HEK293 (cell line): ENCODE measurements at regions not wholly inside any gene's neighbourhood (a gene's known extent, or its start where the extent isn't known, plus 50 kb on each side); places are given as distances from the start of the nearest gene placed in this dataset.

Experiments used
- CTCF ChIA-PET: fragments of 350-600 bp; formaldehyde crosslinking; extraction: SDS; loops from one replicate; lab custom pipeline; 2021; ENCODE audit warnings: antibody characterized with exemption; lab: Yijun Ruan, JAX
- POLR2A ChIA-PET: fragments of 300-600 bp; formaldehyde crosslinking; extraction: SDS; loops from one replicate; lab custom pipeline; 2020; ENCODE audit warnings: antibody characterized with exemption, inconsistent platforms; lab: Yijun Ruan, JAX
- H3K27ac ChIP-seq: fragments of 200-500 bp; sonication (Bioruptor generic); 2 replicates; pipeline ENCODE4 v1.5.1; 2014; ENCODE audit warnings: low read depth, low read length, control low read depth, inconsistent platforms; ENCODE audit errors: extremely low read depth
- H3K36me3 ChIP-seq, 2 experiments: fragments of 200-500 bp in 1 of 2; sonication (Bioruptor generic) in 1 of 2; 1 replicate in 1 of 2; 2 replicates in 1 of 2; pipeline ENCODE4 v1.5.1; 2014 to 2017; ENCODE audit warnings: inconsistent platforms in 2 of 2, low read length in 2 of 2; ENCODE audit not compliant: control insufficient read depth in 2 of 2, insufficient read depth in 1 of 2
- H3K4me1 ChIP-seq: fragments of 200-500 bp; sonication (Bioruptor generic); 2 replicates; pipeline ENCODE4 v1.5.1; 2014; ENCODE audit warnings: mild to moderate bottlenecking, low read length, inconsistent platforms; ENCODE audit not compliant: control insufficient read depth, insufficient read depth
- H3K4me3 ChIP-seq: 2 replicates; pipeline ENCODE4 v1.5.1; 2011; ENCODE audit warnings: low read depth, mild to moderate bottlenecking, control low read depth, low read length, moderate library complexity
- H3K9me3 ChIP-seq: fragments of 200-500 bp; sonication (Bioruptor generic); 2 replicates; pipeline ENCODE4 v1.5.1; 2014; ENCODE audit warnings: low read depth, low read length, inconsistent platforms; ENCODE audit not compliant: control insufficient read depth, insufficient read depth
- GLIS1 ChIP-seq: fragments of 450-650 bp; formaldehyde crosslinking; IDR thresholded peaks from 2 replicates; pipeline ENCODE4 v1.5.1; 2016; ENCODE audit warnings: missing biosample characterization, missing genetic modification characterization
- PRDM6 ChIP-seq: fragments of 450-650 bp; formaldehyde crosslinking; IDR thresholded peaks from 2 replicates; pipeline ENCODE4 v1.5.1; 2017; ENCODE audit warnings: missing biosample characterization, missing genetic modification characterization
- REST ChIP-seq: fragments of 450-650 bp; formaldehyde crosslinking; IDR thresholded peaks from 2 replicates; pipeline ENCODE4 v1.5.1; 2016; ENCODE audit warnings: missing biosample characterization, missing genetic modification characterization
- SCRT1 ChIP-seq: fragments of 450-650 bp; formaldehyde crosslinking; IDR thresholded peaks from 2 replicates; pipeline ENCODE4 v1.5.1; 2016; ENCODE audit warnings: missing biosample characterization, missing genetic modification characterization, borderline replicate concordance
- SETDB1 ChIP-seq: IDR thresholded peaks from one replicate; pipeline ENCODE4 v1.6.1; 2017; ENCODE audit warnings: mild to moderate bottlenecking, low read length, moderate library complexity, mixed read lengths; ENCODE audit not compliant: insufficient read length
- ZBTB1 ChIP-seq: fragments of 450-650 bp; formaldehyde crosslinking; IDR thresholded peaks from 2 replicates; pipeline ENCODE4 v1.5.1; 2016; ENCODE audit warnings: missing biosample characterization, missing genetic modification characterization
- ZNF23 ChIP-seq: fragments of 450-650 bp; formaldehyde crosslinking; IDR thresholded peaks from 2 replicates; pipeline ENCODE4 v1.5.1; 2016; ENCODE audit warnings: missing biosample characterization, missing genetic modification characterization, borderline replicate concordance
- ZNF280C ChIP-seq: fragments of 450-650 bp; formaldehyde crosslinking; IDR thresholded peaks from 2 replicates; pipeline ENCODE4 v1.5.1; 2016; ENCODE audit warnings: missing biosample characterization, missing genetic modification characterization
- ZNF280D ChIP-seq: fragments of 450-650 bp; formaldehyde crosslinking; IDR thresholded peaks from 2 replicates; pipeline ENCODE4 v1.5.1; 2016; ENCODE audit warnings: missing biosample characterization, missing genetic modification characterization
- ZNF302 ChIP-seq: fragments of 450-650 bp; formaldehyde crosslinking; IDR thresholded peaks from 2 replicates; pipeline ENCODE4 v1.5.1; 2016; ENCODE audit warnings: missing biosample characterization, missing genetic modification characterization, low read depth
- ZNF335 ChIP-seq: fragments of 450-650 bp; formaldehyde crosslinking; conservative IDR thresholded peaks from 2 replicates; pipeline ENCODE4 v1.5.1; 2016; ENCODE audit warnings: missing biosample characterization, missing genetic modification characterization
- ZNF398 ChIP-seq: fragments of 450-650 bp; formaldehyde crosslinking; IDR thresholded peaks from 2 replicates; pipeline ENCODE4 v1.5.1; 2017; ENCODE audit warnings: missing biosample characterization, missing genetic modification characterization
- ZNF529 ChIP-seq: fragments of 450-650 bp; formaldehyde crosslinking; IDR thresholded peaks from 2 replicates; pipeline ENCODE4 v1.5.1; 2017; ENCODE audit warnings: missing genetic modification characterization, missing biosample characterization; ENCODE audit not compliant: insufficient replicate concordance
- ZNF626 ChIP-seq: fragments of 450-650 bp; sonication (Bioruptor Pico); formaldehyde crosslinking; IDR thresholded peaks from 2 replicates; pipeline ENCODE4 v1.5.1; 2018; ENCODE audit warnings: missing biosample characterization, missing genetic modification characterization, inconsistent platforms
- ZNF629 ChIP-seq: fragments of 450-650 bp; formaldehyde crosslinking; IDR thresholded peaks from 2 replicates; pipeline ENCODE4 v1.5.1; 2017; ENCODE audit warnings: missing biosample characterization, missing genetic modification characterization
- ZSCAN30 ChIP-seq: fragments of 450-650 bp; IDR thresholded peaks from 2 replicates; pipeline ENCODE4 v1.5.1; 2018; ENCODE audit warnings: missing biosample characterization, mild to moderate bottlenecking, missing genetic modification characterization, moderate library complexity
- ZSCAN4 ChIP-seq: fragments of 450-650 bp; formaldehyde crosslinking; IDR thresholded peaks from 2 replicates; pipeline ENCODE4 v1.5.1; 2017; ENCODE audit warnings: missing biosample characterization, missing genetic modification characterization

- TF ChIP-seq ZSCAN4, result no peak
- TF ChIP-seq ZNF302 (tag by site-specific recombination), result no peak
- TF ChIP-seq PRDM6, result no peak
Measured at GRCh38 chr2:132278267-132278666, 116.5 kb upstream of the ANKRD30BL start (continued).

- no peak overlapping the region for H3K4me3 ChIP-seq
- no peaks in the 10 kb centered on the region for H3K9me3 ChIP-seq
- H3K36me3 ChIP-seq, result no peaks in the 10 kb centered on the region
- ChIA-PET POLR2A (no interaction called here), CTCF (interaction anchor here (0.7 kb wide), 1 partner anchor 235 kb away, joined by 3 read pairs; no protein-coding TSS in a partner anchor)
- H3K4me1 ChIP-seq, result no peaks in the 10 kb centered on the region
- no peak for TF ChIP-seq ZNF335 (tag by site-specific recombination)
- no peak for TF ChIP-seq SCRT1 (tag by site-specific recombination)
- TF ChIP-seq ZSCAN30 (tag by site-specific recombination), result no peak
- TF ChIP-seq ZBTB1 (tag by site-specific recombination), result no peak
- no peak for TF ChIP-seq ZNF398 (tag by site-specific recombination)
- TF ChIP-seq ZNF629, result no peak
- TF ChIP-seq ZNF626, result no peak
- TF ChIP-seq ZNF280D, result no peak
- no peak for TF ChIP-seq REST (tag by site-specific recombination)
- no peak for TF ChIP-seq ZNF280C (tag by site-specific recombination)
- no peak for TF ChIP-seq ZNF529 (tag by site-specific recombination)
- TF ChIP-seq ZNF23, result no peak
- no peak for TF ChIP-seq GLIS1 (tag by site-specific recombination)
- no peak for TF ChIP-seq SETDB1
- H3K27ac ChIP-seq, result no peak overlapping the region
Measured at GRCh38 chr2:132279344-132279743, 117.6 kb upstream of the ANKRD30BL start.
